ENCODE measurements at regions not wholly inside any gene's neighbourhood (a gene's known extent, or its start where the extent isn't known, plus 50 kb on each side); places are given as distances from the start of the nearest gene placed in this dataset.
A peak's percentile ranks its signal among the peaks of the same experiment; 100 is the strongest.
"Not testable (repeated sequence)": the region's sequence is repeated elsewhere in the genome, so short reads cannot be mapped to it uniquely, and the experiment has no call there.

- DNase-seq = no peak
These were observed 228.9 kb downstream of the RNF144A start for GRCh38 chr2:7146151-7146550.

GRCh38 chr2:7154656-7155055, 237.4 kb downstream of the RNF144A start:
- no peak for DNase-seq

GRCh38 chr2:7161501-7161900, 244.3 kb downstream of the RNF144A start:
- DNase-seq = no peak

- DNase-seq = no peak
These were observed 248.5 kb downstream of the RNF144A start for GRCh38 chr2:7165736-7166135.

- DNase-seq = no peak
These were observed 250.7 kb downstream of the RNF144A start for GRCh38 chr2:7167801-7168411.

- no peak for DNase-seq
These were observed 252.4 kb downstream of the RNF144A start for GRCh38 chr2:7169593-7169992.

GRCh38 chr2:7178996-7179395, 261.8 kb downstream of the RNF144A start:
- not testable (repeated sequence) for DNase-seq

GRCh38 chr2:7180638-7181370, 263.6 kb downstream of the RNF144A start:
- no peak for DNase-seq

- DNase-seq = no peak
These were observed 265.3 kb downstream of the RNF144A start for GRCh38 chr2:7182525-7182924.

GRCh38 chr2:7189106-7189505, 271.9 kb downstream of the RNF144A start:
- DNase-seq = no peak

- no peak for DNase-seq
These were observed 273.5 kb downstream of the RNF144A start for GRCh38 chr2:7190587-7191324.

GRCh38 chr2:7191932-7192331, 274.7 kb downstream of the RNF144A start:
- DNase-seq = no peak

GRCh38 chr2:7193457-7193856, 276.2 kb downstream of the RNF144A start:
- no peak for DNase-seq

- DNase-seq = no peak
These were observed 277.7 kb downstream of the RNF144A start for GRCh38 chr2:7194950-7195349.

GRCh38 chr2:7196883-7197282, 279.7 kb downstream of the RNF144A start:
- no peak for DNase-seq

GRCh38 chr2:7201851-7202250, 284.6 kb downstream of the RNF144A start:
- DNase-seq = no peak

- DNase-seq = peak; percentile 80
These were observed 285.9 kb downstream of the RNF144A start for GRCh38 chr2:7203056-7203467.

GRCh38 chr2:7205151-7205830, 288.1 kb downstream of the RNF144A start:
- peak; percentile 23 for DNase-seq

GRCh38 chr2:7206111-7206810, 289.0 kb downstream of the RNF144A start:
- DNase-seq = no peak

- no peak for DNase-seq
These were observed 290.4 kb downstream of the RNF144A start for GRCh38 chr2:7207631-7208030.

GRCh38 chr2:7209757-7210555, 292.7 kb downstream of the RNF144A start:
- no peak for DNase-seq

GRCh38 chr2:7210712-7211111, 293.5 kb downstream of the RNF144A start:
- no peak for DNase-seq

All from hematopoietic multipotent progenitor cell treated with erythropoietin and hydrocortisone succinate and interleukin-3 and kit ligand, for 6 days (in vitro differentiated cells).